Forelimb muscle (tissue), 1 donor: ENCODE measurements at regions not wholly inside any gene's neighbourhood (a gene's known extent, or its start where the extent isn't known, plus 50 kb on each side); places are given as distances from the start of the nearest gene placed in this dataset.
A peak's percentile ranks its signal among the peaks of the same experiment; 100 is the strongest.
"Not testable (repeated sequence)": the region's sequence is repeated elsewhere in the genome, so short reads cannot be mapped to it uniquely, and the experiment has no call there.

Experiments used
- DNase-seq: peaks from one replicate; pipeline ENCODE4 v3.0.0-alpha.2; 2013; ENCODE audit warnings: low read depth

DNA sequence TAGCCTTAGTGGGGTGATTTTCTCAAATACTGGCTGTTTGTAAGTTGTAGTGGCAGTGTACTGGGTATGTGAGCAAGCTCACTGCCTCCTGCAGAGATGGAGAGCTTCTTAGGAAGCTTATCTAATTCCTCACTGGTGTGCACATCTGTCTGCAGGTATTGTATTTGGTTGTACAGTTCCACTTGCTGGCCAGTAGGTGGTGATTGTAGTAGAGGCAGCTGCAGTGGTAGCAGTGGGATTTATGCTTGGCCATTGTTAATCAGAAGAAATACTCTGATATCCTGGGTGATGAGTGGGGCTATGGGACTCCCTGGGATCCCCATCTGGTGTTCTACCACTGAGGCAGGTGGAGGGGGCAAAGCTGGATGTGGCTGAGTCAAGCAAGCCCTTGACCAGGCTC is 276.1 kb upstream of the SPAG17 start:
- DNase-seq = no peak

DNA sequence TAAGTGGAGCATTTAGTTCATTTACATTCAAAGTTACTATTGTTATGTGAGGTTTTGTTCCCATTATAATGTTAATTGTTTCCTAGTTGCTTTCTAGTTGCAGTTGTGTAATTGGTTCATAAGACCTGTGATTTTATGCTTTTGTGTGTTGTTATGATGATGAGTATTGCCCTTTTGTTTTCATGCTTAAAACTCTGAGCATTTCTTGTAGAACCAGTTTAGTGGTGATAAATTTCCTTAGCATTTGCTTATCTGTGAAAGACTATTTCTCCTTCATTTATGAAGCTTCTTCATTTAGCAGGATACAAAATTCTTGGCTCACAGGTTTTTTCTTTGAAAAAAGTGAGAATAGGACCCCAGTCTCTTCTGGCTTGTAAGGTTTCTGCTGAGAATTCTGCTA is 274.8 kb upstream of the SPAG17 start:
- DNase-seq = no peak

- DNase-seq = not testable (repeated sequence)
These were observed 268.8 kb upstream of the SPAG17 start for GRCh38 chr1:118453856-118454255.

DNA sequence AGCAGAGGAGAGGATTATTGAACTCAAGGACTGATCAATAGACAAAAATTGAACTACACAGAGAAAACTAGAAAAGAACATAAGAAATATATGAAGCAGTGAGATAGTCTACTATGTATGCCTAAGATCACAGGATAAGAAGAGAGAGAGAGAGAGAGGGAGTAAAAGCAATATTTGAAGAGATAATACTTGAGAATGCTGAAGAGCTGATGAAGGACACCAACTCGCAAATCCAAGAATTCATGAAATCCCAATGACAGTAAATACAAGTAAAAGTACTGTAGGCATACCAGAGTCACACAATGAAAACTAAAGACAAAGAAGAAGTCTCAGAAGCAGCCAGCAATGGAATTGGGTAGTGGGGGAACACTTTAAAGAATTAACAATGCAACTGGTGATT is 260.1 kb upstream of the SPAG17 start:
- no peak for DNase-seq

GRCh38 chr1:118442214-118442613 is 257.2 kb upstream of the SPAG17 start:
- DNase-seq = no peak

GRCh38 chr1:118437664-118438063 is 252.6 kb upstream of the SPAG17 start:
- no peak for DNase-seq

- no peak for DNase-seq
These were observed 244.8 kb upstream of the SPAG17 start for GRCh38 chr1:118429856-118430255.

DNA sequence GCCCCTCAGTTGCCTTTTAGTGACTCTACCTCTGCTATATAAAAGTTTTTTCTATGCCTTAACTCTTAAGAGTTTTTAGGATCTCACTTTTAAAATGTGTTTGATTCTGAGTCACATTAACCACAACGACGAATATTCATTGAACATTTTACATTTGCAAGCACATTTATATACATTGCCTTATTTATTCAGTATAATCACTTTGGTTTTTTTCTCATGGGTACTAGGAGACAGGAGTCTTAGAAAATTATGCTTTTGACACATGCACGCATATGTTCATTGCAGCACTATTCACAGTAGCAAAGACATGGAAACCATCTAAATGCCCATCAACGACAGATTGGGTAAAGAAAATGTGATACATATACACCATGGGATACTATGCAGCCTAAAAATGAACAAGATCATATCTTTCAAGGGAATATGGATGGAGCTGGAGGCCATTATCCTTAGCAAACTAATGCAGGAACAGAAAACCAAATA is 236.9 kb upstream of the SPAG17 start:
- DNase-seq = no peak

- no peak for DNase-seq
These were observed 219.0 kb upstream of the SPAG17 start for GRCh38 chr1:118404024-118404423.

DNA sequence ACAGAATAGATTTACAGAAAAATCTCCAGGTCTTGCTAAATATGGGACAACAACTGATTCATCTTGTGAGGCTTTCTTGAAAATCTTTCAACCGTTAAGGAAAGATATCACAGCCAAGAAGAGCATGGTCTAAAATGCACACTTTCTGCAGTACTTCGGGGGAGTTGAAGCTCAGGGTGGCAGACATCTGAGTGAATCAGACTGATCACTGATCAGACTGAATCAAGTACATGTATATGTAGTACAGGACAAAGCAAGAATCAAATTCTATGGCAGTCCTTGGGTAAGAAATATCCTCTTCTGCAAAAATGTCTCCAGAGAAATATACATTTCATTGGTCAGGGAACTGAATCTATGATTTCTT is 212.4 kb upstream of the SPAG17 start:
- no peak for DNase-seq

DNA sequence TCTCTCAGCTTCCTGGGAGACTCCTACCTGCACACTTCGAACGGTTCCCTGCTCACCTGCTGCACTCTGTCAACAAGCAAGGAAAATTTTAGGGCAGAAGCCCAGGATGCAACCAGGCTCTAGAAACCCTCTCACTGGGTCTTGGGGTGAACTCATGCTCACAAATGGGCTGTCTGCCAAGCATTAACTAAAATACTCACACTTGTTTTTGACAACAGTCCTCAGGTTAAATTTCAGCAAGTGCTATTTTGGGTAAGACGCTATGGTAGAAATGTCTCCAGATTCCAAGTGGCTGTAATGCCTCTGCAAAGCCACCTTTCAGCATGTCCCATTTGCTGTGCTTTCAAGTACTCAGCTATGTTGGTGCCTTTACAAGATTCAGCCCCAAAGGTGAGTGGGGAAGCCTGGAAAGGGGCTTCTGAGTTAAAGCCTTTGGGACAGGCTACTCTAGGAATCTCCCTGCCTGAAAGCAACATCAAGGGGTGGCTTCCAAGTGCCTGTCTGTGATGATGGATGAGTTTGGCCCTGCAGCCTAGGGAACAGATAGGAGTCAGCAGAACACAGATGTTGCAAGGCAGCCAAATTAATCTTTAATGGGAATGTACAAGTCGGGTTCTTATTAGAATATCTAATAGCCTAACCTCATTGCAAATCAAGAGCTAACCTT is 211.9 kb upstream of the SPAG17 start:
- peak; percentile 20 for DNase-seq

- DNase-seq = no peak
These were observed 211.3 kb upstream of the SPAG17 start for GRCh38 chr1:118396279-118396678.

DNA sequence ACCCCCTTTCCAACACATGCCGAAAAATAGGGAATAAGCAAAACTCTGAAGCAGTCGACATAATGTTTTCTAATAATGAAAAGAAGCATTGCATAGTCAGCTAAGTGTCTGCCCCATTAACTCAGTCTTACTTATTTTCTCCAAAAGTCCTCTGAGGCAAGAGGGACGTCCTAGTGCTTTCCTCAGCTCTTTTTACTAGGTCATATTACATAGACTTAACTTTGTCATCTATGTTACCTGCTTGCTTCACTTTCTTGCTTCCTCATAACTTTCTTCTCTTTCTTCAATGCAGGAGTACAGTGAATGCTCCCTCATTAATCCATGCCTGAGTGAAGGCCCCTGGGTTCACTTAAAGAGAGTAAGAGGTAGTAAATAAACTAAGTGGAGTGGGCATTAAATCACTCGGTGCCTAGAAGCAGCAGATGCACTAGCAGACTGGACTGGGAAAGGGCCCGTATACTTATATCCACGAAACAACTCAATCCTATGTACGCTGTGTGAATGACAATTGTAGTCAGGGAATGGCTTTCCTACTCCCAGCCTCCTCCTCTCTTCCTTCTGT is 210.5 kb upstream of the SPAG17 start:
- DNase-seq = no peak

GRCh38 chr1:118390955-118391354 is 205.9 kb upstream of the SPAG17 start:
- DNase-seq = no peak

GRCh38 chr1:118388301-118388959 is 203.4 kb upstream of the SPAG17 start:
- DNase-seq = no peak

DNA sequence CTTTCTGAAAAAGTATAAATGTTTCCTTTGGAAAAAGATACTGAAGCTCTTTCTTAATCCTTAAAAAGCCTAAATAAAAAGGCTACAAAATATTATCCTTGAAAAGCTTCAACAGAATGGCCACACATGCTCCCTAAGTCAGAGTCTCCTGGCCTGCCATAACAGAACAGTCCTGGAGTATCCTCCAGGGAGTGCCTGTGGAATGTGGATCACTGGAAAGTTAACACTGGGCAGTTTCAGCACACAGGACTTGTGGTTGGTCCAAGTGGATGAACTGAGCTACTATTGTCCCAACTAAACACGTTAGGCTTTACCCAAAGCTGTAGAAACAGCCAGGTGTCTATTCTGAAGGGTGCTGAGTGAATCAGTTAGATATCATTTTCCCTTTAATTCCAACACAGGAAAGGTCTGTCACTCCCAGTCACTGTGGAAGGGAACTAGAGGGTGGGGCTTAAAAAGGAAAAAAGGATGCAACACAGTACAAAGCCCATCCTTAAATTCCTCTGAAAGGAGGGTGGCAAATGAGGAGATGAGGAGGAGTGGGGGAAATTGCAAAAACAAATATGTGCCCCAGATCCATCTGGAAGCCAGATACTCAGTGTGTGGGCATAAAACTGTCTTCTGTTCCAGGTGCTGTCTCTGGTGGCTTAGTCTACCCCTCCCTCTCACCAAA is 196.3 kb upstream of the SPAG17 start:
- DNase-seq = no peak

DNA sequence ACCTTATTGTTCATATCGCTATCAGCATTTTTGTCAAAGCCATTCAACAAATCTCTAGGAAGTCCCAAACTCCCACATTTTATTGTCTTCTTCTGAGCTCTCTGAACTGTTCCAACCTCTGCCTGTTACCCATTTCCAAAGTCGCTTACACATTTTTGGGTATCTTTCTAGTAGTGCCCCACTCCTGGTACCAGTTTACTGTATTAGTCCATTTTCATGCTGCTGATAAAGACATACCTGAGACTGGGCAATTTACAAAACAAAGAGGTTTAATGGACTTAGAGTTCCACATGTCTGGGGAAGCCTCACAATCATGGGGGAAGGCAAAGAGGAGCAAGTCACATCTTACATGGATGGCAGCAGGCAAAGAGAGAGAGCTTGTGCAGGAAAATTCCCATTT is 192.2 kb upstream of the SPAG17 start:
- not testable (repeated sequence) for DNase-seq

DNA sequence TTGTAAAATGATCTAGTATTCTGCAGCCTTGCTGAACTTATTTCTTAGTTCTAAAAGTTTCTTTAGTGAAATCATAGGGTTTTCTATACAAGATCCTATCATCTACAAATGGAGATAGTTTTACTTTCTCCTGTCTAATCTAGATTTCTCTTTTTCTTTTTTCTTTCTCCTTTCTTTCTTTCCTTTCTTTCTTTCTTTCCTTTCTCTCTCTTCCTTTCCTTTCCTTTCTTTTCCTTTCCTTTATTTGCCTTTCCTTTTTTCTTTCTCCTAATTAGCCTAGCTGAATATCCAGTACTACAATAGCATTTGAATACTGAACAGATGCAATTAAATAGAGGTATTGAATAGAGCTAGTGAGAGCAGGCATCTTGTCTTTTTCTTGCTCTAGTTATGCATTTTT is 186.6 kb upstream of the SPAG17 start:
- DNase-seq = no peak

DNA sequence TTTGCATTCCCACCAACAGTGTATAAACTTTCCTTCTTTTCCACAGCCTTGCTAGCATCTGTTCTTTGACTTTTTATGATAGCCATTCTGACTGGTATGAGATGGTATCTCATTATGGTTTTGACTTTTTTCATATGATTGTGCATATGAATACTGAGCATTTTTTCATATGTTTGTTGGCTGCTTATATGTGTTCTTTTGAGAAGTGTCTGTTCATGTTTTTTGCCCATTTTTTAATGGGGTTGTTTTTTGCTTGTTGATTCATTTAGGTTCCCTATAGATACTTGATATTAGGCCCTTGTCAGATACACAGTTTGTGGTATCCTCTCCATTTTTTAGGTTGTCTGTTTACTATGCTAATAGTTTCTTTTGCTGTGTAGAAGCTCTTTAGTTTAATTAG is 185.8 kb upstream of the SPAG17 start:
- no peak for DNase-seq

DNA sequence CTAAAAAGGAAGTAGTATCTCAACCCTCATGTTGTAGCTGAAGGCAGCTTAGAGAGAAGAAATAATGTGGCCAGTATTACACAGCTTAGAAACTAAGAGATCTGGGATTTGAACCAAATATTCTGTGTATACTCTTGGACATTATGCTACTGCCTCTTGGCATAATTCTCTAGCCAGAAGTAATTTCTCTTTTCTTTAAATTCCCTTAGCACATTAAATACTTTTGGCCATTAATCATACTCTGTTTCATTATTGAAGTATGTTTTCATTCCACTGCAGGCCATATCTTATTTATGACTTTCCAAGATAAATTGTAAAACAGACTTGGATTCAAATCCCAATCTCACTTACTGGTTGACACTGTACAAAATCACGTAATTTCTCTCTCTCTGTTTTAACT is 181.3 kb upstream of the SPAG17 start:
- DNase-seq = no peak

DNA sequence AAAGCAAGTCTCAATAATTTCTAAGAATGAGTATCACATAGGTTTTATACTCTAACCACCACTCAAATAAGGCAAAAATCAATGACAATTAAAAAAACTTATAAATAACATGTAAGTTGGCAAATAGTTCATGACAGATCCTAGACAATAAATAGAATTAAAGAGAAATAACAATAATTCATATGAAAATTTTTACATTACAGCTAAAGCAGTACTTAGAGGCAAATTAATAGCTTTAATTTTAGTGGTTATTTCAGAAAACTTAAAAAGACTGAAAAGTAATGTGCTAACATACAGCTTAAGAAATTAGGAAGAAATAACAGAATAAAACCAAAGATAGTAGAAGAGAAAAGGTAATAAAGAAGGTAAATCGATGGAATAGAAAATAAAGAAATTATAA is 179.9 kb upstream of the SPAG17 start:
- DNase-seq = no peak

- DNase-seq = no peak
These were observed 178.4 kb upstream of the SPAG17 start for GRCh38 chr1:118363396-118363795.

- DNase-seq = no peak
These were observed 175.8 kb upstream of the SPAG17 start for GRCh38 chr1:118360817-118361216.
